ENCODE measurements at regions not wholly inside any gene's neighbourhood (a gene's known extent, or its start where the extent isn't known, plus 50 kb on each side); places are given as distances from the start of the nearest gene placed in this dataset.

GRCh38 chr10:78321000-78321399 is 287.3 kb downstream of the RPS24 start:
- Histone ChIP-seq H3K9me2 (ENCODE audit: low read depth, low read length) (no peaks in the 10 kb centered on the region), H2AFZ (ENCODE audit: low read length) (no peak overlapping the region), H3K79me2 (ENCODE audit: insufficient read depth, low read length) (no peaks in the 10 kb centered on the region), H3K9me3 (ENCODE audit: low read length) (no peaks in the 10 kb centered on the region), H3K27me3 (ENCODE audit: insufficient read depth, low read length) (no peaks in the 10 kb centered on the region), H3K4me2 (ENCODE audit: low read length) (no peak overlapping the region), H3K4me1 (ENCODE audit: insufficient read depth, low read length, severe bottlenecking) (no peaks in the 10 kb centered on the region), H3K27ac (ENCODE audit: low read depth, low read length, poor library complexity, severe bottlenecking) (no peak overlapping the region), H3F3A (ENCODE audit: insufficient read depth, low read length) (no peaks in the 10 kb centered on the region), H3K36me3 (ENCODE audit: insufficient read depth, low read length) (no peaks in the 10 kb centered on the region), H4K20me1 (ENCODE audit: insufficient read depth, low read length) (no peaks in the 10 kb centered on the region), H3K4me3 (ENCODE audit: low read depth, low read length, poor library complexity, severe bottlenecking) (no peak overlapping the region), H3K9ac (ENCODE audit: low read length) (no peak overlapping the region)
- TF ChIP-seq EZH2 (IDR thresholded peaks at IDR 0.05; ENCODE audit: borderline replicate concordance, low read length) = no peak
- TF ChIP-seq, protein P1, sequence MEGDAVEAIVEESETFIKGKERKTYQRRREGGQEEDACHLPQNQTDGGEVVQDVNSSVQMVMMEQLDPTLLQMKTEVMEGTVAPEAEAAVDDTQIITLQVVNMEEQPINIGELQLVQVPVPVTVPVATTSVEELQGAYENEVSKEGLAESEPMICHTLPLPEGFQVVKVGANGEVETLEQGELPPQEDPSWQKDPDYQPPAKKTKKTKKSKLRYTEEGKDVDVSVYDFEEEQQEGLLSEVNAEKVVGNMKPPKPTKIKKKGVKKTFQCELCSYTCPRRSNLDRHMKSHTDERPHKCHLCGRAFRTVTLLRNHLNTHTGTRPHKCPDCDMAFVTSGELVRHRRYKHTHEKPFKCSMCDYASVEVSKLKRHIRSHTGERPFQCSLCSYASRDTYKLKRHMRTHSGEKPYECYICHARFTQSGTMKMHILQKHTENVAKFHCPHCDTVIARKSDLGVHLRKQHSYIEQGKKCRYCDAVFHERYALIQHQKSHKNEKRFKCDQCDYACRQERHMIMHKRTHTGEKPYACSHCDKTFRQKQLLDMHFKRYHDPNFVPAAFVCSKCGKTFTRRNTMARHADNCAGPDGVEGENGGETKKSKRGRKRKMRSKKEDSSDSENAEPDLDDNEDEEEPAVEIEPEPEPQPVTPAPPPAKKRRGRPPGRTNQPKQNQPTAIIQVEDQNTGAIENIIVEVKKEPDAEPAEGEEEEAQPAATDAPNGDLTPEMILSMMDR (IDR thresholded peaks at IDR 0.05; ENCODE audit: low read length) = no peak

DNA sequence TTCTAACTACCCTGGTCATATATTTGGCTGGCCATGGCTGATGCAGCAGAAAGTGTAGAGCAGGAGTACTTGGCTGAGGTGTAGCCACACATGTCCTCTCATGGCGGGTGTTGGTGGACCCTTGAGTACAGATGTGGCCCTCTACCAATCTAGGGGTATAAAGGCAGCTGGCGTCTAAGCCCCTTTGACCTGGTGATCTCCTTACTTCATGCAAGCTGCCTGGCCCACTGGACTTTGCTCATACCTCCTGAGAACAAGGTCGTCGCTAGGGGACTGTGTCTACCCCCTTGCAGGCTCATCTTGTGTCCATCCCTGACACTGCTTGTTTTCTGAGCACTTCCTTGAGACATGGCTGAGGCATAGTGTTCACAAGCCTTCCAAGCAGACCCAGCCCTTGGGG is 287.8 kb downstream of the RPS24 start:
- Histone ChIP-seq H3K27ac (ENCODE audit: low read depth, low read length, poor library complexity, severe bottlenecking) (no peak overlapping the region), H3K4me3 (ENCODE audit: low read depth, low read length, poor library complexity, severe bottlenecking) (no peak overlapping the region), H3K4me1 (ENCODE audit: insufficient read depth, low read length, severe bottlenecking) (no peaks in the 10 kb centered on the region), H3K27me3 (ENCODE audit: insufficient read depth, low read length) (no peaks in the 10 kb centered on the region), H2AFZ (ENCODE audit: low read length) (no peak overlapping the region), H4K20me1 (ENCODE audit: insufficient read depth, low read length) (no peaks in the 10 kb centered on the region), H3K36me3 (ENCODE audit: insufficient read depth, low read length) (no peaks in the 10 kb centered on the region), H3K4me2 (ENCODE audit: low read length) (no peak overlapping the region), H3K79me2 (ENCODE audit: insufficient read depth, low read length) (no peaks in the 10 kb centered on the region), H3K9me3 (ENCODE audit: low read length) (no peaks in the 10 kb centered on the region), H3K9me2 (ENCODE audit: low read depth, low read length) (no peaks in the 10 kb centered on the region), H3F3A (ENCODE audit: insufficient read depth, low read length) (no peaks in the 10 kb centered on the region), H3K9ac (ENCODE audit: low read length) (no peak overlapping the region)
- TF ChIP-seq, protein P1 (IDR thresholded peaks at IDR 0.05; ENCODE audit: low read length) = no peak
- TF ChIP-seq EZH2 (IDR thresholded peaks at IDR 0.05; ENCODE audit: borderline replicate concordance, low read length) = no peak

DNA sequence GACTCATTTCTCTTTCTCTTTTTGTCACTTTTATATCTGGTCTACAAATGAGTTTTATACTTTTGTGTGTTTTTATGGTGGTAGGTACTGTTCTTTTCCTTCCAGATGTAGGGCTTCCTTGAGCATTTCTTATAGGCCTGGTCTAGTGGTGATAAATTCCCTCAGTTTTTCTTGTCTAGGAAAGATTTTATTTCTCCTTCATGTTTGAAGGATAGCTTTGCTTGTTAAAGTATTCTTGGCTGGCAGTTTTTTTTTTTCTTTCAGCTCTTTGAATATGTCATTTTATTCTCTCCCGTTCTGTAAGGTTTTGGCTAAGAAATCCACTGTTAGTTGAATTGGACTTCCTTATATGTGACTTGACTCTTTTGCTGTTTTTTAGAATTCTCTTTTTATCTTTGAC is 292.7 kb downstream of the RPS24 start:
- Histone ChIP-seq H3K9me3 (ENCODE audit: low read length) (no peaks in the 10 kb centered on the region), H3K9me2 (ENCODE audit: low read depth, low read length) (no peaks in the 10 kb centered on the region), H3K79me2 (ENCODE audit: insufficient read depth, low read length) (no peaks in the 10 kb centered on the region), H3F3A (ENCODE audit: insufficient read depth, low read length) (no peaks in the 10 kb centered on the region), H4K20me1 (ENCODE audit: insufficient read depth, low read length) (no peaks in the 10 kb centered on the region), H3K36me3 (ENCODE audit: insufficient read depth, low read length) (no peaks in the 10 kb centered on the region), H3K27me3 (ENCODE audit: insufficient read depth, low read length) (no peaks in the 10 kb centered on the region), H2AFZ (ENCODE audit: low read length) (no peak overlapping the region), H3K4me2 (ENCODE audit: low read length) (no peak overlapping the region), H3K27ac (ENCODE audit: low read depth, low read length, poor library complexity, severe bottlenecking) (no peak overlapping the region), H3K4me3 (ENCODE audit: low read depth, low read length, poor library complexity, severe bottlenecking) (no peak overlapping the region), H3K9ac (ENCODE audit: low read length) (no peak overlapping the region), H3K4me1 (ENCODE audit: insufficient read depth, low read length, severe bottlenecking) (no peaks in the 10 kb centered on the region)
- no peak for TF ChIP-seq EZH2 (IDR thresholded peaks at IDR 0.05; ENCODE audit: borderline replicate concordance, low read length)
- TF ChIP-seq, protein P1 (IDR thresholded peaks at IDR 0.05; ENCODE audit: low read length) = no peak
